Liver (tissue), 3 donors: ENCODE measurements at regions not wholly inside any gene's neighbourhood (a gene's known extent, or its start where the extent isn't known, plus 50 kb on each side); places are given as distances from the start of the nearest gene placed in this dataset.

Experiments
- EGR1 ChIP-seq, 2 donors: IDR thresholded peaks; 2 replicates each; pipeline ENCODE4 v1.6.1; 2016 to 2018; ENCODE audit warnings: antibody characterized with exemption in 2 of 2, low read depth in 2 of 2
- GABPA ChIP-seq, 2 donors: IDR thresholded peaks in 1 of 2; conservative IDR thresholded peaks in 1 of 2; 2 replicates each; pipeline ENCODE4 v1.6.1; 2016; ENCODE audit warnings: antibody characterized with exemption in 2 of 2, mild to moderate bottlenecking in 1 of 2, moderate library complexity in 1 of 2
- NR2F2 ChIP-seq: IDR thresholded peaks from 2 replicates; pipeline ENCODE4 v1.6.1; 2016; ENCODE audit warnings: antibody characterized with exemption
- RAD21 ChIP-seq, 2 donors: IDR thresholded peaks; 2 replicates each; pipeline ENCODE4 v1.6.1; 2016; ENCODE audit warnings: antibody characterized with exemption in 2 of 2, mild to moderate bottlenecking in 2 of 2
- RXRA ChIP-seq, 2 donors: IDR thresholded peaks; 2 replicates each; pipeline ENCODE4 v1.6.1; 2017 to 2018; ENCODE audit warnings: antibody characterized with exemption in 2 of 2, mild to moderate bottlenecking in 1 of 2
- SP1 ChIP-seq: IDR thresholded peaks from 2 replicates; pipeline ENCODE4 v1.6.1; 2018; ENCODE audit warnings: antibody characterized with exemption, mild to moderate bottlenecking
- TAF1 ChIP-seq: conservative IDR thresholded peaks from 2 replicates; pipeline ENCODE4 v1.6.1; 2016; ENCODE audit warnings: antibody characterized with exemption, mild to moderate bottlenecking
- YY1 ChIP-seq: IDR thresholded peaks from 2 replicates; pipeline ENCODE4 v1.6.1; 2016; ENCODE audit warnings: antibody characterized with exemption, mild to moderate bottlenecking
- TF ChIP-seq, protein P1 (sequence below): IDR thresholded peaks from 2 replicates; pipeline ENCODE4 v1.6.1; 2016; ENCODE audit warnings: antibody characterized with exemption
- TF ChIP-seq, protein P2 (sequence below): fragments of 150-350 bp; IDR thresholded peaks from 2 replicates; pipeline ENCODE4 v1.5.1; 2017; ENCODE audit warnings: improper control_type of control experiment, low read depth, low read length; ENCODE audit not compliant: missing input control
- TF ChIP-seq, protein P3 (sequence below): IDR thresholded peaks from 2 replicates; pipeline ENCODE4 v1.6.1; 2016; ENCODE audit warnings: antibody characterized with exemption
- donor health status: healthy.
- donor health status: healthy.

DNA sequence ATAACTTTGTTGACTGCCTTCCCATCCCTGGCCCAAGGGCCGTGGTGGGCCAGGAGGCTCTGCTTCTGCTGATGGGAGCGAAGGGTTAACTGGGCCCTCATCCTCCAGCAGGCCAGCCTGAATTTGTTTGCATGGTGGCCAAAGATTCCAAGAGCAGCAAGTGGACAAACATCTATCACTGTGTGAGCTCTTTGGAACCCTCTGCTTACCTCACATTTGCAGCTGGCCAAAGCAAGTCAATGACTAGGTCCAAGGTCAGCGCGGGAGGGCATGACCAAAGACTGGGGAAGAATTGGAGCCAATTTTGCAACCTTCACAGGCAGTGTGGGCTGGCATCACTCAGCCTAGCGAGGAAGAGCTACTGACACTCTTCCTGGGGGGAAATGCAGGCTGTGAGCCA is 67.8 kb upstream of the ATP6AP2 start:
- TF ChIP-seq, protein P1, sequence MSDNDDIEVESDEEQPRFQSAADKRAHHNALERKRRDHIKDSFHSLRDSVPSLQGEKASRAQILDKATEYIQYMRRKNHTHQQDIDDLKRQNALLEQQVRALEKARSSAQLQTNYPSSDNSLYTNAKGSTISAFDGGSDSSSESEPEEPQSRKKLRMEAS = peak; percentile 69
- TF ChIP-seq, protein P2, sequence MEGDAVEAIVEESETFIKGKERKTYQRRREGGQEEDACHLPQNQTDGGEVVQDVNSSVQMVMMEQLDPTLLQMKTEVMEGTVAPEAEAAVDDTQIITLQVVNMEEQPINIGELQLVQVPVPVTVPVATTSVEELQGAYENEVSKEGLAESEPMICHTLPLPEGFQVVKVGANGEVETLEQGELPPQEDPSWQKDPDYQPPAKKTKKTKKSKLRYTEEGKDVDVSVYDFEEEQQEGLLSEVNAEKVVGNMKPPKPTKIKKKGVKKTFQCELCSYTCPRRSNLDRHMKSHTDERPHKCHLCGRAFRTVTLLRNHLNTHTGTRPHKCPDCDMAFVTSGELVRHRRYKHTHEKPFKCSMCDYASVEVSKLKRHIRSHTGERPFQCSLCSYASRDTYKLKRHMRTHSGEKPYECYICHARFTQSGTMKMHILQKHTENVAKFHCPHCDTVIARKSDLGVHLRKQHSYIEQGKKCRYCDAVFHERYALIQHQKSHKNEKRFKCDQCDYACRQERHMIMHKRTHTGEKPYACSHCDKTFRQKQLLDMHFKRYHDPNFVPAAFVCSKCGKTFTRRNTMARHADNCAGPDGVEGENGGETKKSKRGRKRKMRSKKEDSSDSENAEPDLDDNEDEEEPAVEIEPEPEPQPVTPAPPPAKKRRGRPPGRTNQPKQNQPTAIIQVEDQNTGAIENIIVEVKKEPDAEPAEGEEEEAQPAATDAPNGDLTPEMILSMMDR = no peak
- TF ChIP-seq NR2F2 (no peak), YY1 (peak; percentile 77), SP1 (peak; percentile 92), TAF1 (no peak), RAD21 (IDR thresholded peaks at IDR 0.05) (peak; percentile 24 to 49), EGR1 (IDR thresholded peaks at IDR 0.05; ENCODE audit: low read depth in 2 of 2) (no peak), RXRA (IDR thresholded peaks at IDR 0.05) (peak; percentile 81 to 87), GABPA (IDR thresholded peaks at IDR 0.05 in 1 of 2, conservative IDR thresholded peaks at IDR 0.05 in 1 of 2) (no peak)
- TF ChIP-seq, protein P3, sequence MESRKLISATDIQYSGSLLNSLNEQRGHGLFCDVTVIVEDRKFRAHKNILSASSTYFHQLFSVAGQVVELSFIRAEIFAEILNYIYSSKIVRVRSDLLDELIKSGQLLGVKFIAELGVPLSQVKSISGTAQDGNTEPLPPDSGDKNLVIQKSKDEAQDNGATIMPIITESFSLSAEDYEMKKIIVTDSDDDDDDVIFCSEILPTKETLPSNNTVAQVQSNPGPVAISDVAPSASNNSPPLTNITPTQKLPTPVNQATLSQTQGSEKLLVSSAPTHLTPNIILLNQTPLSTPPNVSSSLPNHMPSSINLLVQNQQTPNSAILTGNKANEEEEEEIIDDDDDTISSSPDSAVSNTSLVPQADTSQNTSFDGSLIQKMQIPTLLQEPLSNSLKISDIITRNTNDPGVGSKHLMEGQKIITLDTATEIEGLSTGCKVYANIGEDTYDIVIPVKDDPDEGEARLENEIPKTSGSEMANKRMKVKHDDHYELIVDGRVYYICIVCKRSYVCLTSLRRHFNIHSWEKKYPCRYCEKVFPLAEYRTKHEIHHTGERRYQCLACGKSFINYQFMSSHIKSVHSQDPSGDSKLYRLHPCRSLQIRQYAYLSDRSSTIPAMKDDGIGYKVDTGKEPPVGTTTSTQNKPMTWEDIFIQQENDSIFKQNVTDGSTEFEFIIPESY = peak; percentile 64
